ENCODE measurements at regions not wholly inside any gene's neighbourhood (a gene's known extent, or its start where the extent isn't known, plus 50 kb on each side); places are given as distances from the start of the nearest gene placed in this dataset.

GRCh38 chr6:125453516-125453915, 151.7 kb upstream of the HDDC2 start:
- no peak for TF ChIP-seq CTCF (IDR thresholded peaks at IDR 0.05)
- no peak for TF ChIP-seq JUND (IDR thresholded peaks at IDR 0.05)
- TF ChIP-seq NFIC (IDR thresholded peaks at IDR 0.05; ENCODE audit: borderline replicate concordance): no peak
- TF ChIP-seq ZBTB33 (IDR thresholded peaks at IDR 0.05; ENCODE audit: borderline replicate concordance, low read depth): no peak
- TF ChIP-seq FOXM1 (IDR thresholded peaks at IDR 0.05; ENCODE audit: low read depth): no peak
- TF ChIP-seq FOXJ3 (CRISPR knock-in tag; IDR thresholded peaks at IDR 0.05): no peak
- no peak for TF ChIP-seq YY1 (IDR thresholded peaks at IDR 0.05; ENCODE audit: low read depth)
